ENCODE measurements at regions not wholly inside any gene's neighbourhood (a gene's known extent, or its start where the extent isn't known, plus 50 kb on each side); places are given as distances from the start of the nearest gene placed in this dataset.

DNA sequence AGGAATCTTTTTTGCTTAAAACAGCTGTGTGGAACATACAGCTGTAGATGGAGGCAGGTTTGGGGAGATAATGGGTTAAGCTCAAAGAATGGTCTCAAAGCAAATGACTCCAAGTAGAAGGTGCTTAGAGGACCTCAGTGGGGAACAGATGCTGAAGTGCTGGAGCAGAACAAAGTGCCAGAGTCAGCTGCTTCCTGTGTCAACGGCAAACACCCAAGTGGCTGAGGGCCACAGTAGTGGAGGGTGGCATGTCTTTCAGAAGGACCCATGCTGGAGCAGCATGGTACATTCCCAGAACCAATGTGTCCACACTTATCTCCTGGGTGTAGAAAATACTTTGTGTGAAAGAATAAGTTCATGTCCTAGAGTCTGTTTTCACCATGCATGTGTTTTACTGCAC, 197.5 kb downstream of the CCNG2 start:
- TF ChIP-seq, protein P1, sequence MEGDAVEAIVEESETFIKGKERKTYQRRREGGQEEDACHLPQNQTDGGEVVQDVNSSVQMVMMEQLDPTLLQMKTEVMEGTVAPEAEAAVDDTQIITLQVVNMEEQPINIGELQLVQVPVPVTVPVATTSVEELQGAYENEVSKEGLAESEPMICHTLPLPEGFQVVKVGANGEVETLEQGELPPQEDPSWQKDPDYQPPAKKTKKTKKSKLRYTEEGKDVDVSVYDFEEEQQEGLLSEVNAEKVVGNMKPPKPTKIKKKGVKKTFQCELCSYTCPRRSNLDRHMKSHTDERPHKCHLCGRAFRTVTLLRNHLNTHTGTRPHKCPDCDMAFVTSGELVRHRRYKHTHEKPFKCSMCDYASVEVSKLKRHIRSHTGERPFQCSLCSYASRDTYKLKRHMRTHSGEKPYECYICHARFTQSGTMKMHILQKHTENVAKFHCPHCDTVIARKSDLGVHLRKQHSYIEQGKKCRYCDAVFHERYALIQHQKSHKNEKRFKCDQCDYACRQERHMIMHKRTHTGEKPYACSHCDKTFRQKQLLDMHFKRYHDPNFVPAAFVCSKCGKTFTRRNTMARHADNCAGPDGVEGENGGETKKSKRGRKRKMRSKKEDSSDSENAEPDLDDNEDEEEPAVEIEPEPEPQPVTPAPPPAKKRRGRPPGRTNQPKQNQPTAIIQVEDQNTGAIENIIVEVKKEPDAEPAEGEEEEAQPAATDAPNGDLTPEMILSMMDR (IDR thresholded peaks at IDR 0.05; ENCODE audit: poor library complexity, severe bottlenecking) = no peak
- TF ChIP-seq SMC3 (conservative IDR thresholded peaks at IDR 0.05; ENCODE audit: poor library complexity) (no peak), RAD21 (conservative IDR thresholded peaks at IDR 0.05) (no peak), TAF1 (IDR thresholded peaks at IDR 0.05; ENCODE audit: low read depth) (no peak)

Data from neural cell (in vitro differentiated cells).